ENCODE measurements at regions not wholly inside any gene's neighbourhood (a gene's known extent, or its start where the extent isn't known, plus 50 kb on each side); places are given as distances from the start of the nearest gene placed in this dataset.

GRCh38 chr5:136811551-136811950 lies 446.2 kb upstream of the TRPC7 start:
- TF ChIP-seq CTCF (IDR thresholded peaks at IDR 0.05) (no peak), EZH2phosphoT487 (IDR thresholded peaks at IDR 0.05) (no peak)

All from neural progenitor cell (in vitro differentiated cells).